Liver (tissue), 7 donors: ENCODE measurements at regions not wholly inside any gene's neighbourhood (a gene's known extent, or its start where the extent isn't known, plus 50 kb on each side); places are given as distances from the start of the nearest gene placed in this dataset.

ENCODE experiments used
- DNase-seq: peaks from one replicate; pipeline ENCODE4 v3.0.0-alpha.2; 2017; ENCODE audit warnings: low spot score
- H3K27ac ChIP-seq, 2 donors: one replicate each; pipeline ENCODE4 v1.7.0; 2013; ENCODE audit warnings: inconsistent platforms in 2 of 2, low read length in 2 of 2, control low read depth in 1 of 2, low read depth in 1 of 2, mild to moderate bottlenecking in 1 of 2
- H3K27me3 ChIP-seq, 4 donors: one replicate each; pipeline versions ENCODE4 v1.6.1 to v1.7.0; 2013; ENCODE audit warnings: low read length in 3 of 4, inconsistent platforms in 1 of 4, mild to moderate bottlenecking in 1 of 4, moderate library complexity in 1 of 4; ENCODE audit not compliant: control insufficient read depth in 4 of 4, insufficient read depth in 4 of 4
- H3K36me3 ChIP-seq, 4 donors: one replicate each; pipeline versions ENCODE4 v1.6.1 to v1.7.0; 2013; ENCODE audit warnings: low read length in 3 of 4, mild to moderate bottlenecking in 3 of 4, low read depth in 1 of 4, moderate library complexity in 1 of 4; ENCODE audit not compliant: control insufficient read depth in 4 of 4, insufficient read depth in 3 of 4
- H3K4me1 ChIP-seq, 4 donors: one replicate each; pipeline versions ENCODE4 v1.6.1 to v1.7.0; 2013; ENCODE audit warnings: low read length in 3 of 4, mild to moderate bottlenecking in 3 of 4, moderate library complexity in 1 of 4; ENCODE audit not compliant: control insufficient read depth in 4 of 4, insufficient read depth in 4 of 4
- H3K4me3 ChIP-seq, 3 donors: one replicate each; pipeline versions ENCODE4 v1.6.1 to v1.7.0; 2013; ENCODE audit warnings: low read length in 3 of 3, control low read depth in 1 of 3, low read depth in 1 of 3, mild to moderate bottlenecking in 1 of 3
- H3K9ac ChIP-seq, 2 donors: one replicate each; pipeline ENCODE4 v1.7.0; 2013; ENCODE audit warnings: low read length in 2 of 2, mild to moderate bottlenecking in 2 of 2, moderate library complexity in 2 of 2, control low read depth in 1 of 2, low read depth in 1 of 2
- H3K9me3 ChIP-seq, 4 donors: one replicate each; pipeline versions ENCODE4 v1.6.1 to v1.7.0; 2013; ENCODE audit warnings: low read length in 3 of 4; ENCODE audit not compliant: control insufficient read depth in 4 of 4
- EGR1 ChIP-seq, 2 donors: IDR thresholded peaks; 2 replicates each; pipeline ENCODE4 v1.6.1; 2016 to 2018; ENCODE audit warnings: antibody characterized with exemption in 2 of 2, low read depth in 2 of 2
- FOXA1 ChIP-seq: IDR thresholded peaks from 2 replicates; pipeline ENCODE4 v1.6.1; 2016; ENCODE audit warnings: antibody characterized with exemption
- FOXA2 ChIP-seq: IDR thresholded peaks from 2 replicates; pipeline ENCODE4 v1.6.1; 2016; ENCODE audit warnings: antibody characterized with exemption
- GABPA ChIP-seq, 2 donors: IDR thresholded peaks in 1 of 2; conservative IDR thresholded peaks in 1 of 2; 2 replicates each; pipeline ENCODE4 v1.6.1; 2016; ENCODE audit warnings: antibody characterized with exemption in 2 of 2, mild to moderate bottlenecking in 1 of 2, moderate library complexity in 1 of 2
- HNF4A ChIP-seq, 2 donors: conservative IDR thresholded peaks; 2 replicates each; pipeline ENCODE4 v1.6.1; 2016; ENCODE audit warnings: antibody characterized with exemption in 2 of 2, mild to moderate bottlenecking in 2 of 2
- HNF4G ChIP-seq: IDR thresholded peaks from 2 replicates; pipeline ENCODE4 v1.6.1; 2016; ENCODE audit warnings: antibody characterized with exemption
- JUND ChIP-seq, 2 donors: IDR thresholded peaks; 2 replicates each; pipeline ENCODE4 v1.6.1; 2016; ENCODE audit warnings: antibody characterized with exemption in 2 of 2
- NR2F2 ChIP-seq: IDR thresholded peaks from 2 replicates; pipeline ENCODE4 v1.6.1; 2016; ENCODE audit warnings: antibody characterized with exemption
- RXRA ChIP-seq, 2 donors: IDR thresholded peaks; 2 replicates each; pipeline ENCODE4 v1.6.1; 2017 to 2018; ENCODE audit warnings: antibody characterized with exemption in 2 of 2, mild to moderate bottlenecking in 1 of 2
- SP1 ChIP-seq: IDR thresholded peaks from 2 replicates; pipeline ENCODE4 v1.6.1; 2018; ENCODE audit warnings: antibody characterized with exemption, mild to moderate bottlenecking
- TAF1 ChIP-seq: conservative IDR thresholded peaks from 2 replicates; pipeline ENCODE4 v1.6.1; 2016; ENCODE audit warnings: antibody characterized with exemption, mild to moderate bottlenecking
- YY1 ChIP-seq: IDR thresholded peaks from 2 replicates; pipeline ENCODE4 v1.6.1; 2016; ENCODE audit warnings: antibody characterized with exemption, mild to moderate bottlenecking
- WGBS: extraction: QIAGEN DNeasy Blood & Tissue Kit; methylation state at CpG from one replicate; pipeline ENCODE4 v1.1.7; 2013; 5-methylcytosine and 5-hydroxymethylcytosine counted together
- TF ChIP-seq, protein P1 (sequence below): IDR thresholded peaks from 2 replicates; pipeline ENCODE4 v1.6.1; 2016; ENCODE audit warnings: antibody characterized with exemption
- TF ChIP-seq, protein P2 (sequence below): IDR thresholded peaks from 2 replicates; pipeline ENCODE4 v1.6.1; 2016; ENCODE audit warnings: antibody characterized with exemption, mild to moderate bottlenecking
- TF ChIP-seq, protein P3 (sequence below): IDR thresholded peaks from 2 replicates; pipeline ENCODE4 v1.6.1; 2016; ENCODE audit warnings: antibody characterized with exemption
- donor health status: healthy.
- donor health status: healthy.
- donor health status: healthy.
- donor health status: healthy.

DNA sequence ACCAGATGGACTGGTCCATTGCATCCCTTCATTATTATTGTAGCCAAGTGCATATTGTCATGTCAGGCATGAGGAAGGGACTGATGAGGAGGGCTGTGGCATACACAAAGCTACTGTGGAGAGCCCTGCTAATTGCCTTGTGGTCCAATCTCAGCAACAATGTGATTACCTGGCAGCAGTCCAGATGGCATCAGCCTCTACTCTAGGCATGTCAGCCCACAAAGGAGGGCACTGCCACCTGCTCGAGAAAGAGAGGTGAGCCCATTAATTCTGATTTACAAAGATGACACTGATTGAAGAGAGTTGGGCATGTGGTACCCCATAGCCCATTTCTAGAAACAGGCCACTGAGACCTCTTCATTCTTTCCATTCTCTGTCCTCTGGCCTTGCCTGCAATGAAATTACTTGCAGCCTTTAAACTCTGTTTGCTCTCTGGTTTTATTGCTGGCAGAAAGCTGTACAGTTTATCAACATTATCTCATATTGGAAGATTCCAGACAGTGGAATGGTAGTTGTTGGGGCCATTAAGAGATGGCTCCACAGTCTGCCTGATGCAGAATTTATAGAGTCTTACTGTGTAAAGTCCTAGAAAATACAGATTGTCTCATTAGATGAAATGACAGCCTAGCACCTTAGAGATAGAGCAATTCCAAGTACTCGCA lies 307.7 kb downstream of the ARPP21 start:
- TF ChIP-seq HNF4A (conservative IDR thresholded peaks at IDR 0.05) (no peak), TAF1 (no peak), YY1 (no peak), GABPA (IDR thresholded peaks at IDR 0.05 in 1 of 2, conservative IDR thresholded peaks at IDR 0.05 in 1 of 2) (no peak), JUND (IDR thresholded peaks at IDR 0.05) (no peak), RXRA (IDR thresholded peaks at IDR 0.05) (no peak), FOXA1 (no peak), SP1 (no peak), EGR1 (IDR thresholded peaks at IDR 0.05; ENCODE audit: low read depth in 2 of 2) (no peak), NR2F2 (no peak), HNF4G (no peak), FOXA2 (no peak)
- TF ChIP-seq, protein P1, sequence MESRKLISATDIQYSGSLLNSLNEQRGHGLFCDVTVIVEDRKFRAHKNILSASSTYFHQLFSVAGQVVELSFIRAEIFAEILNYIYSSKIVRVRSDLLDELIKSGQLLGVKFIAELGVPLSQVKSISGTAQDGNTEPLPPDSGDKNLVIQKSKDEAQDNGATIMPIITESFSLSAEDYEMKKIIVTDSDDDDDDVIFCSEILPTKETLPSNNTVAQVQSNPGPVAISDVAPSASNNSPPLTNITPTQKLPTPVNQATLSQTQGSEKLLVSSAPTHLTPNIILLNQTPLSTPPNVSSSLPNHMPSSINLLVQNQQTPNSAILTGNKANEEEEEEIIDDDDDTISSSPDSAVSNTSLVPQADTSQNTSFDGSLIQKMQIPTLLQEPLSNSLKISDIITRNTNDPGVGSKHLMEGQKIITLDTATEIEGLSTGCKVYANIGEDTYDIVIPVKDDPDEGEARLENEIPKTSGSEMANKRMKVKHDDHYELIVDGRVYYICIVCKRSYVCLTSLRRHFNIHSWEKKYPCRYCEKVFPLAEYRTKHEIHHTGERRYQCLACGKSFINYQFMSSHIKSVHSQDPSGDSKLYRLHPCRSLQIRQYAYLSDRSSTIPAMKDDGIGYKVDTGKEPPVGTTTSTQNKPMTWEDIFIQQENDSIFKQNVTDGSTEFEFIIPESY, result no peak
- TF ChIP-seq, protein P2, sequence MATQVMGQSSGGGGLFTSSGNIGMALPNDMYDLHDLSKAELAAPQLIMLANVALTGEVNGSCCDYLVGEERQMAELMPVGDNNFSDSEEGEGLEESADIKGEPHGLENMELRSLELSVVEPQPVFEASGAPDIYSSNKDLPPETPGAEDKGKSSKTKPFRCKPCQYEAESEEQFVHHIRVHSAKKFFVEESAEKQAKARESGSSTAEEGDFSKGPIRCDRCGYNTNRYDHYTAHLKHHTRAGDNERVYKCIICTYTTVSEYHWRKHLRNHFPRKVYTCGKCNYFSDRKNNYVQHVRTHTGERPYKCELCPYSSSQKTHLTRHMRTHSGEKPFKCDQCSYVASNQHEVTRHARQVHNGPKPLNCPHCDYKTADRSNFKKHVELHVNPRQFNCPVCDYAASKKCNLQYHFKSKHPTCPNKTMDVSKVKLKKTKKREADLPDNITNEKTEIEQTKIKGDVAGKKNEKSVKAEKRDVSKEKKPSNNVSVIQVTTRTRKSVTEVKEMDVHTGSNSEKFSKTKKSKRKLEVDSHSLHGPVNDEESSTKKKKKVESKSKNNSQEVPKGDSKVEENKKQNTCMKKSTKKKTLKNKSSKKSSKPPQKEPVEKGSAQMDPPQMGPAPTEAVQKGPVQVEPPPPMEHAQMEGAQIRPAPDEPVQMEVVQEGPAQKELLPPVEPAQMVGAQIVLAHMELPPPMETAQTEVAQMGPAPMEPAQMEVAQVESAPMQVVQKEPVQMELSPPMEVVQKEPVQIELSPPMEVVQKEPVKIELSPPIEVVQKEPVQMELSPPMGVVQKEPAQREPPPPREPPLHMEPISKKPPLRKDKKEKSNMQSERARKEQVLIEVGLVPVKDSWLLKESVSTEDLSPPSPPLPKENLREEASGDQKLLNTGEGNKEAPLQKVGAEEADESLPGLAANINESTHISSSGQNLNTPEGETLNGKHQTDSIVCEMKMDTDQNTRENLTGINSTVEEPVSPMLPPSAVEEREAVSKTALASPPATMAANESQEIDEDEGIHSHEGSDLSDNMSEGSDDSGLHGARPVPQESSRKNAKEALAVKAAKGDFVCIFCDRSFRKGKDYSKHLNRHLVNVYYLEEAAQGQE, result no peak
- TF ChIP-seq, protein P3, sequence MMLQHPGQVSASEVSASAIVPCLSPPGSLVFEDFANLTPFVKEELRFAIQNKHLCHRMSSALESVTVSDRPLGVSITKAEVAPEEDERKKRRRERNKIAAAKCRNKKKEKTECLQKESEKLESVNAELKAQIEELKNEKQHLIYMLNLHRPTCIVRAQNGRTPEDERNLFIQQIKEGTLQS, result no peak
- Histone ChIP-seq H3K4me1 (no peaks in the 10 kb centered on the region), H3K27ac (no peak overlapping the region), H3K27me3 (no peaks in the 10 kb centered on the region), H3K36me3 (no peaks in the 10 kb centered on the region), H3K4me3 (no peak overlapping the region), H3K9ac (no peak overlapping the region), H3K9me3 (no peaks in the 10 kb centered on the region)
- no peak for DNase-seq
- 86% methylated on average over 2 of the region's 2 CpGs for WGBS

DNA sequence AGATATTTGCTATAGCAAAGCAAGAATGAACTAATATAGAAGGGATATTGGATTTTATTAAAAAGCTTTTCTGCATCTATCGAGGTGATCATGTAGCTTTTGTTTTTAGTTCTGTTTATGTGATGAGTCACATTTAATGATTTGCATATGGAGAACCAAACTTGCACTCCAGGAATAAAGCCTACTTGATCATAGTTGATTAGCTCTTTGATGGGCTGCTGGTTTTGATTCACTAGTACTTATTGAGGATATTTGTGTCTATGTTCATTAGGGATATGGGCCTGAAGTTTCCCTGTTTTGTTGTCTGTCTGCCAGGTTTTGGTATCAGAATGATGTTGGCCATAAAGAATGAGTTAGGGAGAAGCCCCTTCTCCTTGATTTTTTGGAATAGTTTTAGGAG lies 310.7 kb downstream of the ARPP21 start:
- Histone ChIP-seq H3K27ac (no peak overlapping the region), H3K9ac (no peak overlapping the region), H3K9me3 (no peaks in the 10 kb centered on the region), H3K4me1 (no peaks in the 10 kb centered on the region), H3K4me3 (no peak overlapping the region), H3K27me3 (peaks cover 0 to 2% (median 0%) of the 10 kb centered on the region in 4 donors), H3K36me3 (no peaks in the 10 kb centered on the region)
- no peak for DNase-seq
- whole genome bisulfite sequencing, result 85% methylated on average over 1 of the region's 1 CpG
- TF ChIP-seq, protein P3, result no peak
- no peak for TF ChIP-seq FOXA2
- TF ChIP-seq NR2F2, result no peak
